ENCODE measurements at regions not wholly inside any gene's neighbourhood (a gene's known extent, or its start where the extent isn't known, plus 50 kb on each side); places are given as distances from the start of the nearest gene placed in this dataset.

DNA sequence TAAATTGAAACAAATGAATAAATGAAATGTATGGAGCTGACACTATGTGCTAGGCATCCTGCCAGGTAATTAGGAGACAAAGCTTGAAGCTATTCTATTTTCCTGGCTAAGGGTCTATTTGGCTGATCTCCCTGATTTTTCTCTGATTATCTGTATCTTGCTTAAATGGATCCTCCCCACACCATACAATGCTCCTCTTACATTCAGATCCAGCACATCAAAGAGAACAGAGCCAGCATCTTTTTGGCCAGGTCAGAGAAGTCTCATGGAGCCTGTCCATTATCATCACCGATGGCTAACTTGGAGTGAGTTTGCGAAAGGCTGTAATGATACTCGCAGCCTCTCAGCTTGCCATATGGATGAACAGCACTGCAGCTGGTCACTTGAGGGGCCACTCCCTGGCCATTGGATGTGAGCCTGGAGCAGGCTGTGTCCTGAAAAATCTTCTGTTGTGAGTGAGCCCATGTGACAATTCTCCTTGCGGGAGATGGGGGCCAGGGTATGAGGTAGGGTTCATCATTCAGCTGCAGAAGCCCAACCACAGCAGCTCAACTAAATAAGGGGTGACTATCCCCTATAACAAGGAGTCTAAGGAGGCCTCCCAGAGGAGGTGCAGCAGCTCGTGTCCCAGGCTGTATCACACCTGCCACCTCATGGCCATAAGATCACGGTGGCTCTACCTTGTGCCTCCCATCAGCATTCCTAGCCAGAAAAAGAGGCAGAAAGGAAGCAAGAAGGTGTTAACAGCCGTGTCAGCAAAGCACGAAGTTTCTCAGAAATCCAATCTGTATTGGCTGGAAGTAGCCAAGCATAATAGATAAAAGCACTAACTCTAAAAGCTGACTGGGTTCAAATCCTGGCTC lies 69.3 kb upstream of the ST8SIA2 start:
- no peak overlapping the region for H2BK5ac ChIP-seq (ENCODE audit: low read depth, low read length, poor library complexity, severe bottlenecking)
- WGBS, 2 experiments (ENCODE audit: extremely low coverage in 2 of 2, insufficient read length in 1 of 2): 27% methylated on average over 5 of the region's 8 CpGs; no CpG with 5 or more reads in 1 of the 2 experiments
- BruUV-seq (replicated peaks): no TSS peak
- no peak overlapping the region for H3K4ac ChIP-seq (ENCODE audit: low read depth, low read length)
- no peak overlapping the region for H3K56ac ChIP-seq (ENCODE audit: extremely low read depth, insufficient read depth, low read length)
- no peak overlapping the region for H2BK120ac ChIP-seq (ENCODE audit: low read depth, low read length)
- no peak overlapping the region for H3K4me2 ChIP-seq (ENCODE audit: low read depth, low read length)
- no peak for DNase-seq
- H4K20me1 ChIP-seq (ENCODE audit: insufficient read depth, low read length): no peaks in the 10 kb centered on the region
- no peak overlapping the region for H2BK15ac ChIP-seq (ENCODE audit: low read depth, low read length)
- H3K4me1 ChIP-seq (ENCODE audit: control insufficient read depth, insufficient read depth, low read length): no peaks in the 10 kb centered on the region
- no peak overlapping the region for H2BK20ac ChIP-seq (ENCODE audit: low read depth, low read length)
- H3K27ac ChIP-seq (ENCODE audit: insufficient read depth, low read length): no peak overlapping the region
- no peak overlapping the region for H4K8ac ChIP-seq (ENCODE audit: low read depth in 2 of 2, low read length in 2 of 2)
- no peak overlapping the region for H3K4me3 ChIP-seq (ENCODE audit: insufficient read depth, low read depth, low read length)
- ATAC-seq (ENCODE audit: low read depth): no peak
- no peaks in the 10 kb centered on the region; the same call in 1 of the 2 replicates for H3K9me3 ChIP-seq (ENCODE audit: control insufficient read depth, insufficient read depth, low read length)
- no peaks in the 10 kb centered on the region for H3K79me1 ChIP-seq (ENCODE audit: low read depth in 1 of 2, low read length in 2 of 2)
- no peaks in the 10 kb centered on the region for H3K27me3 ChIP-seq (ENCODE audit: control insufficient read depth, insufficient read depth, low read length)
- no peak overlapping the region for H2AK5ac ChIP-seq (ENCODE audit: low read depth, low read length)
- H3K9ac ChIP-seq (ENCODE audit: low read depth, low read length): no peak overlapping the region
- no peak overlapping the region for H3K14ac ChIP-seq (replicated peaks; ENCODE audit: low read depth, low read length)
- in situ Hi-C loops (cut with MboI; ENCODE audit: low sequenced_read_pairs): no loop called here
- H2AK9ac ChIP-seq (replicated peaks; ENCODE audit: low read depth, low read length, poor library complexity): no peak overlapping the region
- no peak overlapping the region for H2AFZ ChIP-seq (replicated peaks; ENCODE audit: low read length, poor library complexity)
- ChIA-PET POLR2A (ENCODE audit: unreplicated experiment) (no interaction called here), CTCF (no interaction called here)
- intact Hi-C loops (cut with micrococcal nuclease): no loop called here
- no peak overlapping the region for H3K23ac ChIP-seq (ENCODE audit: low read depth, low read length)
- dilution Hi-C loops (cut with HindIII; ENCODE audit: low sequenced_read_pairs, unreplicated experiment): no loop called here
- TF ChIP-seq, protein P1, sequence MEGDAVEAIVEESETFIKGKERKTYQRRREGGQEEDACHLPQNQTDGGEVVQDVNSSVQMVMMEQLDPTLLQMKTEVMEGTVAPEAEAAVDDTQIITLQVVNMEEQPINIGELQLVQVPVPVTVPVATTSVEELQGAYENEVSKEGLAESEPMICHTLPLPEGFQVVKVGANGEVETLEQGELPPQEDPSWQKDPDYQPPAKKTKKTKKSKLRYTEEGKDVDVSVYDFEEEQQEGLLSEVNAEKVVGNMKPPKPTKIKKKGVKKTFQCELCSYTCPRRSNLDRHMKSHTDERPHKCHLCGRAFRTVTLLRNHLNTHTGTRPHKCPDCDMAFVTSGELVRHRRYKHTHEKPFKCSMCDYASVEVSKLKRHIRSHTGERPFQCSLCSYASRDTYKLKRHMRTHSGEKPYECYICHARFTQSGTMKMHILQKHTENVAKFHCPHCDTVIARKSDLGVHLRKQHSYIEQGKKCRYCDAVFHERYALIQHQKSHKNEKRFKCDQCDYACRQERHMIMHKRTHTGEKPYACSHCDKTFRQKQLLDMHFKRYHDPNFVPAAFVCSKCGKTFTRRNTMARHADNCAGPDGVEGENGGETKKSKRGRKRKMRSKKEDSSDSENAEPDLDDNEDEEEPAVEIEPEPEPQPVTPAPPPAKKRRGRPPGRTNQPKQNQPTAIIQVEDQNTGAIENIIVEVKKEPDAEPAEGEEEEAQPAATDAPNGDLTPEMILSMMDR (conservative IDR thresholded peaks at IDR 0.05; ENCODE audit: low read depth, low read length): no peak
- TF ChIP-seq, protein P2, sequence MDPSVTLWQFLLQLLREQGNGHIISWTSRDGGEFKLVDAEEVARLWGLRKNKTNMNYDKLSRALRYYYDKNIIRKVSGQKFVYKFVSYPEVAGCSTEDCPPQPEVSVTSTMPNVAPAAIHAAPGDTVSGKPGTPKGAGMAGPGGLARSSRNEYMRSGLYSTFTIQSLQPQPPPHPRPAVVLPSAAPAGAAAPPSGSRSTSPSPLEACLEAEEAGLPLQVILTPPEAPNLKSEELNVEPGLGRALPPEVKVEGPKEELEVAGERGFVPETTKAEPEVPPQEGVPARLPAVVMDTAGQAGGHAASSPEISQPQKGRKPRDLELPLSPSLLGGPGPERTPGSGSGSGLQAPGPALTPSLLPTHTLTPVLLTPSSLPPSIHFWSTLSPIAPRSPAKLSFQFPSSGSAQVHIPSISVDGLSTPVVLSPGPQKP (IDR thresholded peaks at IDR 0.05; ENCODE audit: borderline replicate concordance, low read depth, low read length): no peak
- TF ChIP-seq RFX5 (IDR thresholded peaks at IDR 0.05; ENCODE audit: low read depth, low read length) (no peak), NFE2L2 (IDR thresholded peaks at IDR 0.05; ENCODE audit: low read depth, low read length) (no peak), MAFK (IDR thresholded peaks at IDR 0.05; ENCODE audit: low read depth, low read length) (no peak), BHLHE40 (IDR thresholded peaks at IDR 0.05; ENCODE audit: low read depth, low read length) (no peak), POLR2A (IDR thresholded peaks at IDR 0.05; ENCODE audit: low read depth, low read length) (no peak), CHD1 (IDR thresholded peaks at IDR 0.05; ENCODE audit: low read depth, low read length) (no peak), MAZ (IDR thresholded peaks at IDR 0.05; ENCODE audit: borderline replicate concordance, low read depth, low read length) (no peak), MXI1 (IDR thresholded peaks at IDR 0.05; ENCODE audit: borderline replicate concordance, low read depth, low read length) (no peak)
- TF ChIP-seq, protein P3, sequence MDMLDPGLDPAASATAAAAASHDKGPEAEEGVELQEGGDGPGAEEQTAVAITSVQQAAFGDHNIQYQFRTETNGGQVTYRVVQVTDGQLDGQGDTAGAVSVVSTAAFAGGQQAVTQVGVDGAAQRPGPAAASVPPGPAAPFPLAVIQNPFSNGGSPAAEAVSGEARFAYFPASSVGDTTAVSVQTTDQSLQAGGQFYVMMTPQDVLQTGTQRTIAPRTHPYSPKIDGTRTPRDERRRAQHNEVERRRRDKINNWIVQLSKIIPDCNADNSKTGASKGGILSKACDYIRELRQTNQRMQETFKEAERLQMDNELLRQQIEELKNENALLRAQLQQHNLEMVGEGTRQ (IDR thresholded peaks at IDR 0.05; ENCODE audit: low read depth, low read length): no peak
- no peak overlapping the region for H4K5ac ChIP-seq (ENCODE audit: low read depth, low read length)
- H3K9me1 ChIP-seq (ENCODE audit: insufficient read depth, low read length): no peaks in the 10 kb centered on the region
- H3K36me3 ChIP-seq (ENCODE audit: control insufficient read depth, insufficient read depth, low read length): no peaks in the 10 kb centered on the region
- H3K18ac ChIP-seq (ENCODE audit: low read depth, low read length): no peak overlapping the region
- H4K91ac ChIP-seq (ENCODE audit: insufficient read depth, low read depth, low read length): no peak overlapping the region

All from IMR-90 (cell line).